ENCODE measurements at regions not wholly inside any gene's neighbourhood (a gene's known extent, or its start where the extent isn't known, plus 50 kb on each side); places are given as distances from the start of the nearest gene placed in this dataset.

- intact Hi-C loops (cut with micrococcal nuclease), result no loop called here
- BruUV-seq (replicated peaks), result no TSS peak
- ChIA-PET POLR2A (interaction anchor here (1.3 kb wide), 1 partner anchor 15 kb away, joined by 3 read pairs; no protein-coding TSS in a partner anchor), CTCF (ENCODE audit: low intra/inter-chr PET ratio) (no interaction called here)
- FAIRE-seq (no peak), ATAC-seq (no peak), DNase-seq (ENCODE audit: extremely low read depth in 1 of 4, low spot score in 3 of 4) (no peak)
- H4K20me1 ChIP-seq (replicated peaks; ENCODE audit: control insufficient read depth, insufficient read depth, low read length), result no peaks in the 10 kb centered on the region
- no peaks in the 10 kb centered on the region for H3K27me3 ChIP-seq (ENCODE audit: control insufficient read depth in 2 of 2, insufficient read depth in 2 of 2, low read length in 2 of 2)
- no peaks in the 10 kb centered on the region for H3K79me2 ChIP-seq (ENCODE audit: control insufficient read depth, insufficient read depth, low read length)
- TF ChIP-seq SIN3B (IDR thresholded peaks at IDR 0.05; ENCODE audit: low read depth), result no peak
- no peak for TF ChIP-seq ZC3H8 (IDR thresholded peaks at IDR 0.05)
- TF ChIP-seq SUPT5H (IDR thresholded peaks at IDR 0.05), result no peak
- no peak overlapping the region for H3K27ac ChIP-seq (ENCODE audit: extremely low read depth, low read depth, low read length)
- no peak overlapping the region for H2AFZ ChIP-seq (ENCODE audit: low read depth, low read length)
- peaks cover 0 to 13% of the 10 kb centered on the region in 2 experiments; a peak in 4 of 5 replicates for H3K4me1 ChIP-seq (replicated peaks in 1 of 2; ENCODE audit: control insufficient read depth in 2 of 2, insufficient read depth in 2 of 2, low read length in 2 of 2)
- no peak overlapping the region for H3K9ac ChIP-seq (ENCODE audit: insufficient read depth in 1 of 2, low read depth in 2 of 2, low read length in 2 of 2)
- no peaks in the 10 kb centered on the region for H3K9me1 ChIP-seq (ENCODE audit: control insufficient read depth, insufficient read depth, low read length)
- in situ Hi-C loops (cut with MboI), result no loop called here
- WGBS (ENCODE audit: insufficient coverage, low coverage, missing lambda C conversion rate), result 59% methylated on average over 3 of the region's 3 CpGs
- no peak overlapping the region for H3K4me3 ChIP-seq
- no peaks in the 10 kb centered on the region for H3K36me3 ChIP-seq (ENCODE audit: control insufficient read depth, insufficient read depth, low read length)
- H3K9me3 ChIP-seq (replicated peaks; ENCODE audit: control insufficient read depth, insufficient read depth, low read depth, low read length), result no peaks in the 10 kb centered on the region
- no peak overlapping the region for H3K4me2 ChIP-seq (ENCODE audit: insufficient read depth, low read length)
These were observed 512.8 kb upstream of the CITED2 start for GRCh38 chr6:139887275-139887674.

GRCh38 chr6:139886396-139886795, 511.9 kb upstream of the CITED2 start:
- Histone ChIP-seq H2AFZ (ENCODE audit: low read depth, low read length) (0 out of 2 replicates have a peak overlapping the region, but pooled peaks have one; percentile 30), H3K27ac (ENCODE audit: extremely low read depth, low read depth, low read length) (no peak overlapping the region), H4K20me1 (replicated peaks; ENCODE audit: control insufficient read depth, insufficient read depth, low read length) (no peaks in the 10 kb centered on the region), H3K27me3 (ENCODE audit: control insufficient read depth in 2 of 2, insufficient read depth in 2 of 2, low read length in 2 of 2) (no peaks in the 10 kb centered on the region), H3K9me3 (replicated peaks; ENCODE audit: control insufficient read depth, insufficient read depth, low read depth, low read length) (no peaks in the 10 kb centered on the region), H3K79me2 (ENCODE audit: control insufficient read depth, insufficient read depth, low read length) (no peaks in the 10 kb centered on the region), H3K4me3 (no peak overlapping the region), H3K9me1 (ENCODE audit: control insufficient read depth, insufficient read depth, low read length) (no peaks in the 10 kb centered on the region), H3K9ac (ENCODE audit: insufficient read depth in 1 of 2, low read depth in 2 of 2, low read length in 2 of 2) (no peak overlapping the region), H3K36me3 (ENCODE audit: control insufficient read depth, insufficient read depth, low read length) (no peaks in the 10 kb centered on the region), H3K4me1 (replicated peaks in 1 of 2; ENCODE audit: control insufficient read depth in 2 of 2, insufficient read depth in 2 of 2, low read length in 2 of 2) (peaks cover 0 to 18% of the 10 kb centered on the region in 2 experiments; a peak in 4 of 5 replicates), H3K4me2 (ENCODE audit: insufficient read depth, low read length) (no peak overlapping the region)
- intact Hi-C loops (cut with micrococcal nuclease) (no loop called here), in situ Hi-C loops (cut with MboI) (no loop called here)
- DNase-seq (ENCODE audit: extremely low read depth in 1 of 4, low spot score in 3 of 4), result no peak
- TF ChIP-seq YBX1 (IDR thresholded peaks at IDR 0.05) (no peak), E2F4 (CRISPR knock-in tag; IDR thresholded peaks at IDR 0.05; ENCODE audit: low read depth) (no peak), BCOR (IDR thresholded peaks at IDR 0.05) (no peak), PCBP2 (IDR thresholded peaks at IDR 0.05; ENCODE audit: low read depth, low read length, poor library complexity, severe bottlenecking) (no peak), ZNF395 (CRISPR knock-in tag; IDR thresholded peaks at IDR 0.05) (no peak), ZNF77 (CRISPR knock-in tag; IDR thresholded peaks at IDR 0.05) (no peak), E2F5 (CRISPR knock-in tag; IDR thresholded peaks at IDR 0.05) (no peak), ZNF696 (CRISPR knock-in tag; conservative IDR thresholded peaks at IDR 0.05) (no peak)
- 26% methylated on average over 6 of the region's 6 CpGs for WGBS (ENCODE audit: insufficient coverage, low coverage, missing lambda C conversion rate)
- CTCF ChIA-PET (ENCODE audit: low intra/inter-chr PET ratio), result no interaction called here
- no TSS peak for BruUV-seq (replicated peaks)
- POLR2A ChIA-PET, result interaction anchor here (0.6 kb wide), 1 partner anchor 512 kb away, joined by 3 read pairs; no protein-coding TSS in a partner anchor
- ATAC-seq, result no peak
- FAIRE-seq, result no peak

All from K562 (cell line).